ENCODE measurements at regions not wholly inside any gene's neighbourhood (a gene's known extent, or its start where the extent isn't known, plus 50 kb on each side); places are given as distances from the start of the nearest gene placed in this dataset.

- no peak for TF ChIP-seq CTCF (IDR thresholded peaks at IDR 0.05; ENCODE audit: low read depth, low read length, poor library complexity, severe bottlenecking)
- no peak for TF ChIP-seq EZH2phosphoT487 (IDR thresholded peaks at IDR 0.05; ENCODE audit: borderline replicate concordance, low read length)
Observed at GRCh38 chr17:6361733-6362132, 73.2 kb downstream of the AIPL1 start.
